ENCODE measurements at regions not wholly inside any gene's neighbourhood (a gene's known extent, or its start where the extent isn't known, plus 50 kb on each side); places are given as distances from the start of the nearest gene placed in this dataset.

- Histone ChIP-seq H3K4me3 (ENCODE audit: low read depth, low read length, poor library complexity, severe bottlenecking) (no peak overlapping the region), H3K4me1 (ENCODE audit: insufficient read depth, low read length, poor library complexity, severe bottlenecking) (no peaks in the 10 kb centered on the region), H3K27ac (ENCODE audit: low read depth, low read length, poor library complexity, severe bottlenecking) (no peak overlapping the region), H3K27me3 (replicated peaks; ENCODE audit: insufficient read depth, low read depth, low read length, poor library complexity) (peaks cover 35% of the 10 kb centered on the region), H3K36me3 (ENCODE audit: insufficient read depth, low read length, poor library complexity, severe bottlenecking) (no peaks in the 10 kb centered on the region), H3K9me3 (ENCODE audit: low read depth, low read length, poor library complexity, severe bottlenecking) (no peaks in the 10 kb centered on the region)
- DNase-seq (ENCODE audit: low spot score): no peak
- TF ChIP-seq EZH2 (IDR thresholded peaks at IDR 0.05; ENCODE audit: borderline replicate concordance, low read depth, low read length, poor library complexity, severe bottlenecking) (no peak), CTCF (conservative IDR thresholded peaks at IDR 0.05; ENCODE audit: low read depth, low read length) (no peak)
- ChIA-PET POLR2A (ENCODE audit: low non-redundant PET) (no interaction called here), CTCF (no interaction called here)
- BruUV-seq (replicated peaks): no TSS peak
- intact Hi-C loops (cut with micrococcal nuclease; ENCODE audit: unreplicated experiment): no loop called here
Measured at GRCh38 chr5:59956130-59956783, 62.7 kb upstream of the PDE4D start.

- Histone ChIP-seq H3K4me3 (ENCODE audit: low read depth, low read length, poor library complexity, severe bottlenecking) (no peak overlapping the region), H3K4me1 (ENCODE audit: insufficient read depth, low read length, poor library complexity, severe bottlenecking) (no peaks in the 10 kb centered on the region), H3K27me3 (replicated peaks; ENCODE audit: insufficient read depth, low read depth, low read length, poor library complexity) (peaks cover 32% of the 10 kb centered on the region), H3K27ac (ENCODE audit: low read depth, low read length, poor library complexity, severe bottlenecking) (no peak overlapping the region), H3K36me3 (ENCODE audit: insufficient read depth, low read length, poor library complexity, severe bottlenecking) (no peaks in the 10 kb centered on the region), H3K9me3 (ENCODE audit: low read depth, low read length, poor library complexity, severe bottlenecking) (no peaks in the 10 kb centered on the region)
- TF ChIP-seq EZH2 (IDR thresholded peaks at IDR 0.05; ENCODE audit: borderline replicate concordance, low read depth, low read length, poor library complexity, severe bottlenecking): no peak
- no peak for TF ChIP-seq CTCF (conservative IDR thresholded peaks at IDR 0.05; ENCODE audit: low read depth, low read length)
- CTCF ChIA-PET: no interaction called here
- BruUV-seq (replicated peaks): no TSS peak
- POLR2A ChIA-PET (ENCODE audit: low non-redundant PET): no interaction called here
- intact Hi-C loops (cut with micrococcal nuclease; ENCODE audit: unreplicated experiment): no loop called here
- DNase-seq (ENCODE audit: low spot score): no peak
Measured at GRCh38 chr5:59955241-59955640, 61.7 kb upstream of the PDE4D start.

- ChIA-PET POLR2A (ENCODE audit: low non-redundant PET) (no interaction called here), CTCF (no interaction called here)
- DNase-seq (ENCODE audit: low spot score): peak; percentile 55
- intact Hi-C loops (cut with micrococcal nuclease; ENCODE audit: unreplicated experiment): no loop called here
- Histone ChIP-seq H3K4me3 (ENCODE audit: low read depth, low read length, poor library complexity, severe bottlenecking) (no peak overlapping the region), H3K27me3 (replicated peaks; ENCODE audit: insufficient read depth, low read depth, low read length, poor library complexity) (peaks cover 24% of the 10 kb centered on the region), H3K36me3 (ENCODE audit: insufficient read depth, low read length, poor library complexity, severe bottlenecking) (no peaks in the 10 kb centered on the region), H3K4me1 (ENCODE audit: insufficient read depth, low read length, poor library complexity, severe bottlenecking) (no peaks in the 10 kb centered on the region), H3K9me3 (ENCODE audit: low read depth, low read length, poor library complexity, severe bottlenecking) (no peaks in the 10 kb centered on the region), H3K27ac (ENCODE audit: low read depth, low read length, poor library complexity, severe bottlenecking) (no peak overlapping the region)
- no peak for TF ChIP-seq EZH2 (IDR thresholded peaks at IDR 0.05; ENCODE audit: borderline replicate concordance, low read depth, low read length, poor library complexity, severe bottlenecking)
- no peak for TF ChIP-seq CTCF (conservative IDR thresholded peaks at IDR 0.05; ENCODE audit: low read depth, low read length)
- BruUV-seq (replicated peaks): no TSS peak
Measured at GRCh38 chr5:59943452-59944113, 50.1 kb upstream of the PDE4D start.

All from A673 (cell line).